AG10803 (cell line): ENCODE measurements at regions not wholly inside any gene's neighbourhood (a gene's known extent, or its start where the extent isn't known, plus 50 kb on each side); places are given as distances from the start of the nearest gene placed in this dataset.

Experiments used
- DNase-seq: peaks from one replicate; pipeline ENCODE4 v3.0.0; 2010; ENCODE audit warnings: low read depth
- H3K4me3 ChIP-seq: 2 replicates; pipeline ENCODE4 v1.5.1; 2011; ENCODE audit warnings: mild to moderate bottlenecking, low read length, control low read depth
- CTCF ChIP-seq: conservative IDR thresholded peaks from 2 replicates; pipeline ENCODE4 v1.5.1; 2011; ENCODE audit warnings: mild to moderate bottlenecking, low read length, control low read depth, inconsistent platforms

- DNase-seq: no peak
- H3K4me3 ChIP-seq: no peak overlapping the region
- TF ChIP-seq CTCF: no peak
These were observed 123.3 kb downstream of the MOBP start for GRCh38 chr3:39590806-39591205.

- TF ChIP-seq CTCF: no peak
- no peak overlapping the region for H3K4me3 ChIP-seq
- DNase-seq: no peak
These were observed 125.0 kb downstream of the MOBP start for GRCh38 chr3:39592311-39593050.

- no peak for TF ChIP-seq CTCF
- H3K4me3 ChIP-seq: no peak overlapping the region
- no peak for DNase-seq
These were observed 125.9 kb downstream of the MOBP start for GRCh38 chr3:39593341-39593740.

GRCh38 chr3:39601241-39601640 is 133.8 kb downstream of the MOBP start:
- no peak for DNase-seq
- no peak overlapping the region for H3K4me3 ChIP-seq
- no peak for TF ChIP-seq CTCF

GRCh38 chr3:39605837-39606236 is 138.4 kb downstream of the MOBP start:
- DNase-seq: no peak
- no peak overlapping the region for H3K4me3 ChIP-seq
- TF ChIP-seq CTCF: no peak

- DNase-seq: no peak
- TF ChIP-seq CTCF: no peak
- no peak overlapping the region for H3K4me3 ChIP-seq
These were observed 158.7 kb downstream of the MOBP start for GRCh38 chr3:39626198-39626597.

GRCh38 chr3:39631136-39631535 is 163.7 kb downstream of the MOBP start:
- no peak for TF ChIP-seq CTCF
- peak; percentile 13 for DNase-seq

More at GRCh38 chr3:39631136-39631535, 163.7 kb downstream of the MOBP start:
- H3K4me3 ChIP-seq: no peak overlapping the region
